ENCODE measurements at regions not wholly inside any gene's neighbourhood (a gene's known extent, or its start where the extent isn't known, plus 50 kb on each side); places are given as distances from the start of the nearest gene placed in this dataset.
A peak's percentile ranks its signal among the peaks of the same experiment; 100 is the strongest.

- no peak for DNase-seq (ENCODE audit: low spot score in 2 of 2)
- WGBS, 2 donors, result 83 to 84% methylated on average over 12 to 14 of the region's 14 CpGs
- Histone ChIP-seq H3K27me3 (no peaks in the 10 kb centered on the region), H3K27ac (no peak overlapping the region), H3K4me3 (no peak overlapping the region), H3K9me3 (no peaks in the 10 kb centered on the region), H3K4me1 (no peaks in the 10 kb centered on the region), H3K36me3 (no peaks in the 10 kb centered on the region)
- no peak for TF ChIP-seq CTCF (IDR thresholded peaks at IDR 0.05)
- TF ChIP-seq EP300 (IDR thresholded peaks at IDR 0.05), result no peak
- TF ChIP-seq POLR2A (IDR thresholded peaks at IDR 0.05), result no peak
Measured at GRCh38 chr1:38121231-38121680, 74.7 kb upstream of the POU3F1 start.

- no peaks in the 10 kb centered on the region for H3K36me3 ChIP-seq
- no peak overlapping the region for H3K27ac ChIP-seq
- no peak for TF ChIP-seq CTCF (IDR thresholded peaks at IDR 0.05)
- no peak for TF ChIP-seq POLR2A (IDR thresholded peaks at IDR 0.05)
- TF ChIP-seq EP300 (IDR thresholded peaks at IDR 0.05), result no peak
- no peaks in the 10 kb centered on the region for H3K9me3 ChIP-seq
- no peak for DNase-seq (ENCODE audit: low spot score in 2 of 2)
- peaks cover 0 to 4% (median 0%) of the 10 kb centered on the region in 4 donors for H3K4me1 ChIP-seq
- H3K4me3 ChIP-seq, result no peak overlapping the region
- H3K27me3 ChIP-seq, result no peaks in the 10 kb centered on the region
- WGBS, 2 donors, result 90 to 96% methylated on average over 5 of the region's 5 CpGs
Measured at GRCh38 chr1:38120552-38121230, 74.1 kb upstream of the POU3F1 start.

- Histone ChIP-seq H3K36me3 (no peaks in the 10 kb centered on the region), H3K4me1 (peaks cover 0 to 18% (median 4%) of the 10 kb centered on the region in 4 donors), H3K27ac (no peak overlapping the region), H3K9me3 (no peaks in the 10 kb centered on the region), H3K27me3 (no peaks in the 10 kb centered on the region), H3K4me3 (no peak overlapping the region)
- TF ChIP-seq CTCF (IDR thresholded peaks at IDR 0.05) (no peak), EP300 (IDR thresholded peaks at IDR 0.05) (no peak), POLR2A (IDR thresholded peaks at IDR 0.05) (no peak)
- DNase-seq (ENCODE audit: low spot score in 2 of 2), result no peak
- WGBS, 2 donors, result 73 to 78% methylated on average over 9 of the region's 9 CpGs
Measured at GRCh38 chr1:38118976-38119375, 72.4 kb upstream of the POU3F1 start.

GRCh38 chr1:38117444-38117887, 70.9 kb upstream of the POU3F1 start:
- Histone ChIP-seq H3K27ac (no peak overlapping the region), H3K4me3 (no peak overlapping the region), H3K27me3 (no peaks in the 10 kb centered on the region), H3K9me3 (no peaks in the 10 kb centered on the region), H3K4me1 (peaks cover 0 to 27% (median 4%) of the 10 kb centered on the region in 4 donors), H3K36me3 (no peaks in the 10 kb centered on the region)
- DNase-seq (ENCODE audit: low spot score in 2 of 2), result no peak
- TF ChIP-seq EP300 (IDR thresholded peaks at IDR 0.05) (no peak), POLR2A (IDR thresholded peaks at IDR 0.05) (no peak), CTCF (IDR thresholded peaks at IDR 0.05) (no peak)
- 80 to 89% methylated on average over 11 of the region's 11 CpGs for WGBS, 2 donors

- H3K27me3 ChIP-seq, result no peaks in the 10 kb centered on the region
- peak overlapping the region in 1 of 4 donors; percentile 34 for H3K27ac ChIP-seq
- 88% methylated on average over 9 of the region's 9 CpGs for WGBS, 2 donors
- peaks cover 0 to 34% (median 4%) of the 10 kb centered on the region in 4 donors for H3K4me1 ChIP-seq
- no peak for TF ChIP-seq EP300 (IDR thresholded peaks at IDR 0.05)
- TF ChIP-seq CTCF (IDR thresholded peaks at IDR 0.05), result no peak
- TF ChIP-seq POLR2A (IDR thresholded peaks at IDR 0.05), result no peak
- no peaks in the 10 kb centered on the region for H3K36me3 ChIP-seq
- no peak for DNase-seq (ENCODE audit: low spot score in 2 of 2)
- H3K9me3 ChIP-seq, result no peaks in the 10 kb centered on the region
- H3K4me3 ChIP-seq, result no peak overlapping the region
Measured at GRCh38 chr1:38115682-38116202, 69.1 kb upstream of the POU3F1 start.
